A673 (cell line): ENCODE measurements at regions not wholly inside any gene's neighbourhood (a gene's known extent, or its start where the extent isn't known, plus 50 kb on each side); places are given as distances from the start of the nearest gene placed in this dataset.

Source experiments
- BruUV-seq: library from RNA; stranded (reverse); fragments of 400-500 nt; replicated peaks from 2 replicates; lab custom pipeline; 2021; lab: Mats Ljungman, UMichigan
- CTCF ChIA-PET: fragments of 300-600 bp; sonication (Branson Sonifier 250); formaldehyde crosslinking; loops from one replicate; lab custom pipeline; 2022; ENCODE audit warnings: antibody characterized with exemption; lab: Charles Lee
- POLR2A ChIA-PET: fragments of 300-600 bp; sonication (Branson Sonifier 250); formaldehyde crosslinking; loops from one replicate; lab custom pipeline; 2022; ENCODE audit warnings: antibody characterized with exemption; ENCODE audit not compliant: low non-redundant PET; lab: Charles Lee
- DNase-seq: peaks from one replicate; pipeline ENCODE4 v3.0.0-alpha.2; 2015; ENCODE audit warnings: low spot score
- H3K27ac ChIP-seq: fragments of 200-600 bp; sonication (generic); 2 replicates; pipeline ENCODE4 v1.5.1; 2016; ENCODE audit warnings: mixed run types, low read depth, mild to moderate bottlenecking, mixed read lengths, antibody characterized with exemption, low read length; ENCODE audit not compliant: poor library complexity, severe bottlenecking
- H3K27me3 ChIP-seq: fragments of 200-600 bp; sonication (generic); replicated peaks from 2 replicates; pipeline ENCODE4 v1.6.1; 2017; ENCODE audit warnings: mixed run types, low read depth, mild to moderate bottlenecking, mixed read lengths, antibody characterized with exemption, low read length; ENCODE audit not compliant: insufficient read depth, poor library complexity
- H3K36me3 ChIP-seq: fragments of 200-600 bp; sonication (generic); 2 replicates; pipeline ENCODE4 v1.6.1; 2016; ENCODE audit warnings: mixed run types, mild to moderate bottlenecking, mixed read lengths, antibody characterized with exemption, low read length; ENCODE audit not compliant: insufficient read depth, poor library complexity, severe bottlenecking
- H3K4me1 ChIP-seq: fragments of 200-600 bp; sonication (generic); 2 replicates; pipeline ENCODE4 v1.6.1; 2017; ENCODE audit warnings: mixed run types, mild to moderate bottlenecking, mixed read lengths, antibody characterized with exemption, low read length; ENCODE audit not compliant: insufficient read depth, poor library complexity, severe bottlenecking
- H3K4me3 ChIP-seq: fragments of 200-600 bp; sonication (generic); 2 replicates; pipeline ENCODE4 v1.5.1; 2016; ENCODE audit warnings: low read depth, mixed run types, mild to moderate bottlenecking, mixed read lengths, low read length; ENCODE audit not compliant: poor library complexity, severe bottlenecking
- H3K9me3 ChIP-seq: fragments of 200-600 bp; sonication (generic); 2 replicates; pipeline ENCODE4 v1.6.1; 2016; ENCODE audit warnings: mixed run types, low read depth, mild to moderate bottlenecking, mixed read lengths, antibody characterized with exemption, low read length; ENCODE audit not compliant: poor library complexity, severe bottlenecking
- EZH2 ChIP-seq: fragments of 200-600 bp; sonication (generic); IDR thresholded peaks from 2 replicates; pipeline ENCODE4 v1.6.1; 2017; ENCODE audit warnings: borderline replicate concordance, low read depth, mild to moderate bottlenecking, mixed read lengths, antibody characterized with exemption, low read length; ENCODE audit not compliant: poor library complexity, severe bottlenecking
- intact Hi-C: fragments of 100-400 bp; cut with micrococcal nuclease; formaldehyde crosslinking; loops from one replicate; pipeline ENCODE4 v1.10.0; 2022; ENCODE audit not compliant: unreplicated experiment
- TF ChIP-seq, protein P1 (sequence below): fragments of 300-800, 200-600 bp; sonication (generic); conservative IDR thresholded peaks from 2 replicates; pipeline ENCODE4 v1.5.1; 2017; ENCODE audit warnings: low read depth, mild to moderate bottlenecking, antibody characterized with exemption, low read length, moderate library complexity, mixed read lengths

DNA sequence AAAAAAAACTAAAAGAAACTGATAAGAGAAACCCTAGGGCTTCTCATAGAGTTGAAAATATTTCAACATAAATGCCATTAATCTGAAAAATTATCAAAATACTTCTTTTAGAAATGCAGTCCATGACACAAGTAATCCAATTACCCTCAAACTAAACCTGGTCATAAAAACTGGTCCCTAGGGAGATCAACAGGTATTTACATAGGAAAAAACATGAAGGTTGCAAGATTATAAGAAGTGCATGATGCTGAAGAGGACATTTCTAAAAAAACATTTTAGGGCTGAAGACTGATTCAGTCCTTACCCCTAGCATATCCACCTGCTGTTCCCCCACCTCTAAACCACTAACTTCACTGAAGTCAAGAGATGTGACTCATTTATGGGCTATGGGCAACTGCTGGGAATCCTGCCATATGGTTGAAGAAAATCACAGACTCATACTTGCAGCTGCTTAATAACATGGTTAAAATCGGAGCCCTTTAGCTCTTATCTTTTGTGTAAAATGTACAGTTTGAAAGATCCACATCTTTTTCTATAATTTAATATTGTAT lies 131.0 kb upstream of the RUNX1 start:
- H3K27ac ChIP-seq, result no peak overlapping the region
- H3K4me1 ChIP-seq, result no peaks in the 10 kb centered on the region
- no peaks in the 10 kb centered on the region for H3K9me3 ChIP-seq
- POLR2A ChIA-PET, result no interaction called here
- intact Hi-C loops, result no loop called here
- BruUV-seq, result no TSS peak
- H3K36me3 ChIP-seq, result no peaks in the 10 kb centered on the region
- TF ChIP-seq EZH2, result no peak
- TF ChIP-seq, protein P1, sequence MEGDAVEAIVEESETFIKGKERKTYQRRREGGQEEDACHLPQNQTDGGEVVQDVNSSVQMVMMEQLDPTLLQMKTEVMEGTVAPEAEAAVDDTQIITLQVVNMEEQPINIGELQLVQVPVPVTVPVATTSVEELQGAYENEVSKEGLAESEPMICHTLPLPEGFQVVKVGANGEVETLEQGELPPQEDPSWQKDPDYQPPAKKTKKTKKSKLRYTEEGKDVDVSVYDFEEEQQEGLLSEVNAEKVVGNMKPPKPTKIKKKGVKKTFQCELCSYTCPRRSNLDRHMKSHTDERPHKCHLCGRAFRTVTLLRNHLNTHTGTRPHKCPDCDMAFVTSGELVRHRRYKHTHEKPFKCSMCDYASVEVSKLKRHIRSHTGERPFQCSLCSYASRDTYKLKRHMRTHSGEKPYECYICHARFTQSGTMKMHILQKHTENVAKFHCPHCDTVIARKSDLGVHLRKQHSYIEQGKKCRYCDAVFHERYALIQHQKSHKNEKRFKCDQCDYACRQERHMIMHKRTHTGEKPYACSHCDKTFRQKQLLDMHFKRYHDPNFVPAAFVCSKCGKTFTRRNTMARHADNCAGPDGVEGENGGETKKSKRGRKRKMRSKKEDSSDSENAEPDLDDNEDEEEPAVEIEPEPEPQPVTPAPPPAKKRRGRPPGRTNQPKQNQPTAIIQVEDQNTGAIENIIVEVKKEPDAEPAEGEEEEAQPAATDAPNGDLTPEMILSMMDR, result no peak
- CTCF ChIA-PET, result no interaction called here
- H3K27me3 ChIP-seq, result peaks cover 3% of the 10 kb centered on the region
- H3K4me3 ChIP-seq, result no peak overlapping the region
- DNase-seq, result no peak

DNA sequence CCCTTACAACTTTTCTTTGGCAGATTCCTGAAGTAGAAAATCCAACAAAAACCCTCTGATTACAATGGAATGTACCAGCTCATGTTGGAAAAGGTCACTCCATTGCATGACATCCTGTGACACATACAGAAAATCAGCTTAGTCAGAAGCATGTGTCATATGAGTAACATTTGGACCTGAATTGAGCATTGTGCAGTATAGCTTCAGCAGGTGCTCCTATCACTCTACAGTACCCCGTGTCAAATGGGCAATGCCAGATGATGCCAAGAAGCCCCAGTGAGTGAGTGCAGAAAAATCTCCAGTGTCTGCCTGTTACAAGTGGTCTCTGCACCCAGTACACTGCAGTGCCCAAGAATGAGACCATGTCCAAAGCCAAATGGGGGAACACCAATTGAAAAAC lies 129.7 kb upstream of the RUNX1 start:
- Histone ChIP-seq H3K9me3 (no peaks in the 10 kb centered on the region), H3K4me3 (no peak overlapping the region), H3K27ac (no peak overlapping the region), H3K4me1 (no peaks in the 10 kb centered on the region), H3K36me3 (no peaks in the 10 kb centered on the region), H3K27me3 (peaks cover 3% of the 10 kb centered on the region)
- ChIA-PET POLR2A (no interaction called here), CTCF (no interaction called here)
- TF ChIP-seq EZH2, result no peak
- TF ChIP-seq, protein P1, result no peak
- BruUV-seq, result no TSS peak
- intact Hi-C loops, result no loop called here
- no peak for DNase-seq

DNA sequence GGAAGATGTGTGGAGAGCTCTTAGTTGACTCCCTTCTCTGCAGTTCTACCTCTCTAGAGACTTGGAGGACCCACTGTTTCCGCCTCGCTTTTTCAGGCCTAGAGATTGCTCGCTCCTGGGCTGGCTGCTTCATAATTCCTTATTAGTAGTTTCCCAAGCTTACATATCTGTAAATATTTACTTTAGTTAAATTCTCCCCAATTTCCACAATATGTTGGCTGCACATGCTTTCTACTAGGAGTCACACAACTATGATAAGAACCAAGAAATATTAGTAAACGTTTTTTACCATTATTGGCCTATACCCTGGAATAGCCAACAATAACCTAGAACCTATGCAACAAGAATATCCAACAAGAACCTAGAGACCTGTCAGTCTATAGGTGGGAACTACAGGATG lies 129.0 kb upstream of the RUNX1 start:
- Histone ChIP-seq H3K9me3 (no peaks in the 10 kb centered on the region), H3K36me3 (no peaks in the 10 kb centered on the region), H3K4me3 (no peak overlapping the region), H3K27ac (no peak overlapping the region), H3K4me1 (no peaks in the 10 kb centered on the region), H3K27me3 (peaks cover 3% of the 10 kb centered on the region)
- CTCF ChIA-PET, result no interaction called here
- BruUV-seq, result no TSS peak
- no peak for DNase-seq
- TF ChIP-seq EZH2, result no peak
- TF ChIP-seq, protein P1, result no peak
- intact Hi-C loops, result no loop called here
- POLR2A ChIA-PET, result no interaction called here
